ENCODE measurements at regions not wholly inside any gene's neighbourhood (a gene's known extent, or its start where the extent isn't known, plus 50 kb on each side); places are given as distances from the start of the nearest gene placed in this dataset.
"Not testable (repeated sequence)": the region's sequence is repeated elsewhere in the genome, so short reads cannot be mapped to it uniquely, and the experiment has no call there.

GRCh38 chr10:57338823-57339558 lies 928.7 kb downstream of the IPMK start:
- H3K4me3 ChIP-seq (ENCODE audit: low read length) = no peak overlapping the region
- DNase-seq (ENCODE audit: low read depth, low spot score) = peak; percentile 62

- no peak for DNase-seq (ENCODE audit: low read depth, low spot score)
- no peak overlapping the region for H3K4me3 ChIP-seq (ENCODE audit: low read length)
These were observed 930.8 kb downstream of the IPMK start for GRCh38 chr10:57336865-57337264.

GRCh38 chr10:57336341-57336740 lies 931.4 kb downstream of the IPMK start:
- DNase-seq (ENCODE audit: low read depth, low spot score) = no peak
- no peak overlapping the region for H3K4me3 ChIP-seq (ENCODE audit: low read length)

- DNase-seq (ENCODE audit: low read depth, low spot score) = no peak
- no peak overlapping the region for H3K4me3 ChIP-seq (ENCODE audit: low read length)
These were observed 933.2 kb downstream of the IPMK start for GRCh38 chr10:57334523-57334922.

GRCh38 chr10:57333880-57334279 lies 933.8 kb downstream of the IPMK start:
- DNase-seq (ENCODE audit: low read depth, low spot score) = no peak
- H3K4me3 ChIP-seq (ENCODE audit: low read length) = no peak overlapping the region

GRCh38 chr10:57321400-57321854 lies 946.3 kb downstream of the IPMK start:
- not testable (repeated sequence) for DNase-seq (ENCODE audit: low read depth, low spot score); H3K4me3 ChIP-seq (ENCODE audit: low read length)

- DNase-seq (ENCODE audit: low read depth, low spot score) = no peak
- no peak overlapping the region for H3K4me3 ChIP-seq (ENCODE audit: low read length)
These were observed 947.3 kb downstream of the IPMK start for GRCh38 chr10:57320416-57320815.

GRCh38 chr10:57314046-57314445 lies 953.0 kb upstream of the ZWINT start:
- H3K4me3 ChIP-seq (ENCODE audit: low read length) = no peak overlapping the region
- DNase-seq (ENCODE audit: low read depth, low spot score) = no peak

- no peak for DNase-seq (ENCODE audit: low read depth, low spot score)
These were observed 942.5 kb upstream of the ZWINT start for GRCh38 chr10:57303566-57303965.

GRCh38 chr10:57300718-57301117 lies 939.7 kb upstream of the ZWINT start:
- DNase-seq (ENCODE audit: low read depth, low spot score) = no peak
- H3K4me3 ChIP-seq (ENCODE audit: low read length) = no peak overlapping the region

More at GRCh38 chr10:57303566-57303965, 942.5 kb upstream of the ZWINT start:
- H3K4me3 ChIP-seq (ENCODE audit: low read length) = no peak overlapping the region

- DNase-seq (ENCODE audit: low read depth, low spot score) = no peak
- H3K4me3 ChIP-seq (ENCODE audit: low read length) = no peak overlapping the region
These were observed 933.6 kb upstream of the ZWINT start for GRCh38 chr10:57294698-57295097.

- DNase-seq (ENCODE audit: low read depth, low spot score) = no peak
- no peak overlapping the region for H3K4me3 ChIP-seq (ENCODE audit: low read length)
These were observed 927.7 kb upstream of the ZWINT start for GRCh38 chr10:57288754-57289153.

GRCh38 chr10:57262892-57263291 lies 901.8 kb upstream of the ZWINT start:
- no peak overlapping the region for H3K4me3 ChIP-seq (ENCODE audit: low read length)
- DNase-seq (ENCODE audit: low read depth, low spot score) = no peak

- no peak overlapping the region for H3K4me3 ChIP-seq (ENCODE audit: low read length)
- no peak for DNase-seq (ENCODE audit: low read depth, low spot score)
These were observed 899.1 kb upstream of the ZWINT start for GRCh38 chr10:57260175-57260574.

GRCh38 chr10:57249615-57250281 lies 888.7 kb upstream of the ZWINT start:
- DNase-seq (ENCODE audit: low read depth, low spot score) = no peak
- no peak overlapping the region for H3K4me3 ChIP-seq (ENCODE audit: low read length)

GRCh38 chr10:57247271-57247670 lies 886.2 kb upstream of the ZWINT start:
- H3K4me3 ChIP-seq (ENCODE audit: low read length) = no peak overlapping the region
- DNase-seq (ENCODE audit: low read depth, low spot score) = no peak

- no peak overlapping the region for H3K4me3 ChIP-seq (ENCODE audit: low read length)
- DNase-seq (ENCODE audit: low read depth, low spot score) = no peak
These were observed 864.9 kb upstream of the ZWINT start for GRCh38 chr10:57225920-57226319.

- no peak overlapping the region for H3K4me3 ChIP-seq (ENCODE audit: low read length)
- no peak for DNase-seq (ENCODE audit: low read depth, low spot score)
These were observed 863.8 kb upstream of the ZWINT start for GRCh38 chr10:57224811-57225210.

- no peak overlapping the region for H3K4me3 ChIP-seq (ENCODE audit: low read length)
- no peak for DNase-seq (ENCODE audit: low read depth, low spot score)
These were observed 861.5 kb upstream of the ZWINT start for GRCh38 chr10:57222603-57223002.

GRCh38 chr10:57222129-57222528 lies 861.1 kb upstream of the ZWINT start:
- H3K4me3 ChIP-seq (ENCODE audit: low read length) = no peak overlapping the region
- no peak for DNase-seq (ENCODE audit: low read depth, low spot score)

GRCh38 chr10:57221674-57222073 lies 860.6 kb upstream of the ZWINT start:
- no peak for DNase-seq (ENCODE audit: low read depth, low spot score)
- no peak overlapping the region for H3K4me3 ChIP-seq (ENCODE audit: low read length)
